Cerebellar nuclear complex (tissue), 1 donor: ENCODE measurements at regions not wholly inside any gene's neighbourhood (a gene's known extent, or its start where the extent isn't known, plus 50 kb on each side); places are given as distances from the start of the nearest gene placed in this dataset.

Source experiments
- DNase-seq, 2 experiments: peaks; one replicate each; lab custom pipeline; 2025; lab: John Stamatoyannopoulos, UW

DNA sequence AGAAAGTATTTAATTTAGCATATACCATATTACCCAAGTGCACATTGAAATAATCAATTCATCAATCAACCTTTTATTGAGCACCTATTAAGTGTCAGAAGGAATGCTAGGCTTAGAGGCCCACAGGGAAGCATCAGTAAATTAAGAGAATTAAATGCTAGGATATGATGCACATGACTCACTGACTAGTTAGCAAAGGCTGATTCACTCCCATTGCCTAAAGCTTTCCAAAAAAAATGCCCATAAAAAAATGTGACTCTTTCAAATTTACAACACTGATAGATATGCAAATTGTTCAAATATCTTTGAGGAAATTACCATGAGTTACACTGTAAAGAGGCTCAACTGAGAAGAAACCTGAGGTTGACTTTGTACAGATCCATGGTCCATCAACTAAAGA is 883.3 kb downstream of the CDH11 start:
- DNase-seq, result no peak

DNA sequence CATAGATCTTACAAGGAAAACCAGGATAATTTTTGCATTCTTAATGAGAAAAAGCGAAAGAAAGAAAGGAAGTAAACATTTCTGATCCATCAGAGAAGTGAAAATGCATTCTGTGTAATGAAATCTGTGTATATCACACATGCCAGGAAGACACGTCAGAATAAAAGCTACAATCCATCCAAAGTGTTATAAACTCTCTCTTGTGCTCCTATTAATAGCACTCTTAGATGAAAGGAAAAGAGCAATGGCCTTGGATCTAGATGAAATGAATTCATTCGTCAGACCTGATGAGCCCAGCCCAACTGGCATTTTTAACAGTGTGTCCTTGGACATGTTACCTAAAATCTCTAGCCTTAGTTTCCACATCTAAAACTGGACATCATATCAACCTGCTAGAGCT is 885.5 kb downstream of the CDH11 start:
- DNase-seq, result no peak

GRCh38 chr16:64234200-64234599 is 887.7 kb downstream of the CDH11 start:
- no peak for DNase-seq

- no peak for DNase-seq
Measured at GRCh38 chr16:64225696-64226095, 896.2 kb downstream of the CDH11 start.

- no peak for DNase-seq
Measured at GRCh38 chr16:64225036-64225435, 896.8 kb downstream of the CDH11 start.

DNA sequence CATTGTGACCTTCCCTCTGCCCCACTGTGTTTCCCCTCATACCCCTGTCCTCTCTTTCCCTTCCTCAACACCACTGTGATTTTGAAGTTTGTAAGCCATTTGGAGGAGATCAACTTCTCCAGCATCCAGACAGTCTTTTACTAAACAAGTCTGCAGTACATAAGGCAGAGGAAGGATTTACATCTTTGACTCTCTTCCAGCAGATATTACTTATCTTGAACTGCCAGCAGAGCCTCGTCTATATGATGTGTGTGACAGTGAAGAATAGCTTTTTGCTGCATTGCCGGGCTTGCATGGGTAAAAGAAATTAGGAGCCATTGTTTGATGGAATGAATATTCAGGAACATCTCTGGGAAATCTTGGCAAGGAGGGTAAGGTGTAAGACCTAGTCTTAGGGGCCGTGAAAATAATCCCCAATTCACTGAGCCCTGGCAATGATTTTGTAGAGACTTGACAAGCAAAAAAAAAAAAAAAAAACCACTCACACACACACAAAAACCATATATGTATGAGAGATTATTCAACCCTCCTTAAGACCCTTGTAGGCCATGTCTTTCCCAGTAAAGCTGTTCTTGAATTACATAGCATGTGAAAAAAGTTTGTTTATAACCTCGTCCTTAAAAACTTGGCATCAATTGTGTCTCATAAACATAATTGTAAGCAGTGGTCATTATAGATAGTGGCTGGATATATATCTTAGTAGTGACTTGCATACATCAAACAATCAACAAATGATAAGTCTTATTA is 903.9 kb downstream of the CDH11 start:
- no peak for DNase-seq

DNA sequence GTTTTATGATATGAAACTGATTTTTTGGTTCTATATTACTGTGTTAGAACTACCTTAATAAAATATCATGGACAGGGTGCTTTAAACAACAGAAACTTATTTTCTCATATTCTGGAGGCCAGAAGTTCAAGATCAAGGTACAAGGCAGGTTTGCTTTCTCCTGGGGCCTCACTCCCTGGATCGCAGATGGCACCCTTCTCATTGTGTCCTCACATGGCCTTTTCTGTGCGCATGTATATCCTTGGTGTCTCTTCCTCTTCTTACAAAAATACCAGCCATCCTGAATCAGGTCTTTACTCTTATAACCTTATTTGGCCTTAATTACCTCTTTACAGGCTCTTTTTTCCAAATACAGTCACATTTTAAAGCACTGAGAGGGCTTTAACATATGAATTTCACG is 906.1 kb downstream of the CDH11 start:
- DNase-seq, result no peak

GRCh38 chr16:64211331-64211730 is 910.5 kb downstream of the CDH11 start:
- no peak for DNase-seq

GRCh38 chr16:64206862-64207261 is 915.0 kb downstream of the CDH11 start:
- DNase-seq, result no peak

DNA sequence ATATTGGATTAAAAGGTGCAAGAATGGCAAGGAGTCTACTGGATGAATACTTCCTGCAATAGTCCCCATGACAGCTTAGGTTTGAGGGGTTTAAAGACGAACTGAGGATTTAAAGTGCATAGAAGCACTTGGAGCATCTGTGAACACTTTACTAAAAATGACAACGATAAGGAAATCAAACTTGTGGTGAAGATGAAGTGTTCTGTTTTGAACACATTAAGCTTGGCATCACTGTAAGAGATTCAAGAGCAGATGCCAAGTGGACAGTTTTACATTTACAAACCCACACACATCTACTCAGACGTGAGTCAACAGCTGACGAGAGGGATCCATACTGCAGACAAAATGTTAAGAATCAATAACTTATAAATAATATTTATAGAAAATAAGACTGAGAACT is 918.7 kb downstream of the CDH11 start:
- no peak for DNase-seq

GRCh38 chr16:64202571-64202970 is 919.3 kb downstream of the CDH11 start:
- DNase-seq, result no peak

GRCh38 chr16:64196444-64196843 is 925.4 kb downstream of the CDH11 start:
- DNase-seq, result no peak

DNA sequence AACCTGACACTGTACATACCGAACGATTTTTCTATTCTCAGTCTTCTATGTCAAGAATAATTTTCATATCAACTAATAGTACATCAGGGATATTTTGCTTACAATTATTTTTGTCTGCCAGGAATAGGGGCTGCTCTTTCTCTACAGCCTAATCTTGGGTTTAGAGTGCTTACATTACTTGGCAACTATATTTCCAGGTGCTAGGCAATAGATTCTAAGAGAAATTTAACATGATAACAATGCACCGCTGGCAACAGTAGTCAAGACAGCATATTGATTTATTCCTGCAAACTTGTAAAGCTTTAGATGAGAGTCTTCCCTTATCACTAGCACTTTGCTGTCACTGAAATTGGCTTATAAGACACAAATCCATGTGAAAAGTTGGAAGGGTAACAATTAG is 935.9 kb downstream of the CDH11 start:
- no peak for DNase-seq

GRCh38 chr16:64184156-64184555 is 937.7 kb downstream of the CDH11 start:
- no peak for DNase-seq

GRCh38 chr16:64182985-64183384 is 938.9 kb downstream of the CDH11 start:
- no peak for DNase-seq

GRCh38 chr16:64181271-64181925 is 940.5 kb downstream of the CDH11 start:
- no peak for DNase-seq

- DNase-seq, result no peak
Measured at GRCh38 chr16:64180136-64180900, 941.5 kb downstream of the CDH11 start.

DNA sequence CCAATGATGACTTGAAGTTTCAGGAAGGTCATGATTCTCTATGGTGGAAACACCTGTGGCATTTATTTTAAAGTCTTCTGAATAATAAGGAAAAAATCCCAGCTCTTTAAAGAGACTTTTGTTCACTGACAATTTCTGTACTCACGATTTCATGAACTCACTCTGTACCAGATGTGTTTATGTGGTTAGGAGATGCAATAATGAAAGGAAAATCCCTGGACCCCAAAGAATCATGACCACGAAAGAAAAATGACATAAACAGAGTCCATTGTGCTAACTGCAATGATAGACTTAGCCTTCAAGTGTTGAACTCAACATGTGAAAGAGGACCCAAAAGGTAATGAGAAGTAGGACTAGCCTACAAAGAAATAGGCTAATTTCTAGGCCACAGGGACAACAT is 947.5 kb downstream of the CDH11 start:
- DNase-seq, result no peak

DNA sequence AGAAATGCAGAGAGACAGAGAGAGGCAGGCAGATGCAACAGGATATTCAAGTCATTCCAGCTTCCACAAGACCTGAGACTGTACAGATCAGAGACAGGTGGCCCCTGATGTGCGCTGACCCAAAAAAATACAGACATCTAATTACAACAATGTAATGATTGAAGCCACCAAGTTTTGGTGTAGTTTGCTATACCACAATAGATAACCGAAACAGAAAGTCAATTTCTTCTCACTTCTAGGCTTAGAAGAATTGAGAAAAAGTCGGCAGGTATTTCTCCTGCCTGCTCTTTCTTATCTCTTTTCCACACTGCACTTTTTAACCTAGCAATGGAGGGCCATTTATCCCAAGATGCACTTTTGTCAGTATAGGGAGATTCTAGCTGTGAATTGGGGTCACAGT is 949.2 kb downstream of the CDH11 start:
- DNase-seq, result no peak

- no peak for DNase-seq
Measured at GRCh38 chr16:64172226-64172625, 949.6 kb downstream of the CDH11 start.

GRCh38 chr16:64171632-64172031 is 950.2 kb downstream of the CDH11 start:
- no peak for DNase-seq

- no peak for DNase-seq
Measured at GRCh38 chr16:64168371-64168770, 953.5 kb downstream of the CDH11 start.

DNA sequence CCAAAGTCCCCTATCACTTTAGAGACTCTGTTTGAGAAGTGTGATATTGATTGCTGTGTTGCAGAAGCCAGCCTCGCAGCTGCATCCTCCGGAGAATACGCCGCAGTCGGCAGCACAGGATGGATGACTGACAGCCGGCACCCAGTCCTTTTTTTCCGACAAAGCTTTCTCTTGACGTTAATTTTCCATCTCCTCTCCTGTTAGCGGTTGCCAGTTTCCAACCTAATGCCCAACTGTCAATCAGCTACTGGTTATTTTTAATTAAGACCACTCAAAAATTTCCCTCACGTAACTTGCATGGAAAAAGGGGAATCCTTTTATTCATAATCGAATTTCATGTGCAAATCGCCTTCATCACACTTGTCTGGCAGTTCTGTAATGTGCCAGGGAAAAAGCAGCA is 953.9 kb downstream of the CDH11 start:
- DNase-seq, result no peak
